ENCODE measurements at regions not wholly inside any gene's neighbourhood (a gene's known extent, or its start where the extent isn't known, plus 50 kb on each side); places are given as distances from the start of the nearest gene placed in this dataset.

- Histone ChIP-seq H4K20me1 (ENCODE audit: control insufficient read depth, extremely low read depth, insufficient read depth, low read length) (no peaks in the 10 kb centered on the region), H3K36me3 (ENCODE audit: control insufficient read depth in 2 of 2, extremely low read depth in 1 of 2, insufficient read depth in 2 of 2, low read length in 2 of 2) (no peaks in the 10 kb centered on the region), H3K4me3 (ENCODE audit: control insufficient read depth in 2 of 3, extremely low read depth in 1 of 3, insufficient read depth in 2 of 3, low read depth in 1 of 3, low read length in 3 of 3) (no peak overlapping the region), H3K9me1 (ENCODE audit: control insufficient read depth, extremely low read depth, insufficient read depth, low read length) (no peaks in the 10 kb centered on the region), H3K4me2 (ENCODE audit: control insufficient read depth, extremely low read depth, insufficient read depth, low read depth, low read length) (no peak overlapping the region), H3K79me2 (ENCODE audit: control insufficient read depth, insufficient read depth, low read length) (no peaks in the 10 kb centered on the region), H3K4me1 (ENCODE audit: control insufficient read depth, extremely low read depth, insufficient read depth, low read length) (no peaks in the 10 kb centered on the region), H3K27me3 (ENCODE audit: control insufficient read depth, extremely low read depth, insufficient read depth, low read length) (no peaks in the 10 kb centered on the region), H3K27ac (ENCODE audit: control insufficient read depth, insufficient read depth, low read length) (no peak overlapping the region), H3K9me3 (ENCODE audit: control insufficient read depth, low read depth, low read length) (no peaks in the 10 kb centered on the region), H3K9ac (ENCODE audit: control insufficient read depth, extremely low read depth, insufficient read depth, low read length) (no peak overlapping the region), H2AFZ (ENCODE audit: control insufficient read depth, low read length) (no peak overlapping the region)
- DNase-seq (ENCODE audit: low read depth, low spot score), result no peak
- dilution Hi-C loops (cut with MboI; ENCODE audit: extremely low pct_ligation_motif_present, low sequenced_read_pairs), result no loop called here
- no peak for TF ChIP-seq CTCF (optimal IDR thresholded peaks at IDR 0.05 in 1 of 3, IDR thresholded peaks at IDR 0.05 in 1 of 3, conservative IDR thresholded peaks at IDR 0.05 in 1 of 3; ENCODE audit: extremely low read depth in 1 of 3, insufficient read depth in 2 of 3, low read length in 3 of 3)
- TF ChIP-seq EZH2 (IDR thresholded peaks at IDR 0.05; ENCODE audit: low read length), result no peak
- FAIRE-seq, result no peak
These were observed 78.2 kb upstream of the MAP3K1 start for GRCh38 chr5:56737002-56737621.

- Histone ChIP-seq H3K9me3 (ENCODE audit: control insufficient read depth, low read depth, low read length) (no peaks in the 10 kb centered on the region), H4K20me1 (ENCODE audit: control insufficient read depth, extremely low read depth, insufficient read depth, low read length) (no peaks in the 10 kb centered on the region), H3K4me3 (ENCODE audit: control insufficient read depth in 2 of 3, extremely low read depth in 1 of 3, insufficient read depth in 2 of 3, low read depth in 1 of 3, low read length in 3 of 3) (no peak overlapping the region), H3K9ac (ENCODE audit: control insufficient read depth, extremely low read depth, insufficient read depth, low read length) (no peak overlapping the region), H3K4me1 (ENCODE audit: control insufficient read depth, extremely low read depth, insufficient read depth, low read length) (no peaks in the 10 kb centered on the region), H2AFZ (ENCODE audit: control insufficient read depth, low read length) (no peak overlapping the region), H3K27me3 (ENCODE audit: control insufficient read depth, extremely low read depth, insufficient read depth, low read length) (no peaks in the 10 kb centered on the region), H3K27ac (ENCODE audit: control insufficient read depth, insufficient read depth, low read length) (no peak overlapping the region), H3K4me2 (ENCODE audit: control insufficient read depth, extremely low read depth, insufficient read depth, low read depth, low read length) (no peak overlapping the region), H3K79me2 (ENCODE audit: control insufficient read depth, insufficient read depth, low read length) (no peaks in the 10 kb centered on the region), H3K9me1 (ENCODE audit: control insufficient read depth, extremely low read depth, insufficient read depth, low read length) (no peaks in the 10 kb centered on the region), H3K36me3 (ENCODE audit: control insufficient read depth in 2 of 2, extremely low read depth in 1 of 2, insufficient read depth in 2 of 2, low read length in 2 of 2) (no peaks in the 10 kb centered on the region)
- dilution Hi-C loops (cut with MboI; ENCODE audit: extremely low pct_ligation_motif_present, low sequenced_read_pairs), result no loop called here
- DNase-seq (ENCODE audit: low read depth, low spot score) (no peak), FAIRE-seq (no peak)
- no peak for TF ChIP-seq CTCF (optimal IDR thresholded peaks at IDR 0.05 in 1 of 3, IDR thresholded peaks at IDR 0.05 in 1 of 3, conservative IDR thresholded peaks at IDR 0.05 in 1 of 3; ENCODE audit: extremely low read depth in 1 of 3, insufficient read depth in 2 of 3, low read length in 3 of 3)
- TF ChIP-seq EZH2 (IDR thresholded peaks at IDR 0.05; ENCODE audit: low read length), result no peak
These were observed 79.3 kb upstream of the MAP3K1 start for GRCh38 chr5:56735849-56736641.
